Testis (tissue), 2 donors: ENCODE measurements at regions not wholly inside any gene's neighbourhood (a gene's known extent, or its start where the extent isn't known, plus 50 kb on each side); places are given as distances from the start of the nearest gene placed in this dataset.

Experiments
- POLR2A ChIP-seq: fragments of 450-650 bp; IDR thresholded peaks from one replicate; pipeline ENCODE4 v1.6.1; 2017; ENCODE audit warnings: antibody characterized with exemption, mild to moderate bottlenecking, moderate library complexity
- TF ChIP-seq, protein P1 (sequence below), 3 experiments: fragments of 450-650 bp in 2 of 3; fragments of 200-600 bp in 1 of 3; sonication (generic) in 1 of 3; IDR thresholded peaks; one replicate each; pipeline ENCODE4 v1.5.1; 2016 to 2019; ENCODE audit warnings: antibody characterized with exemption in 3 of 3, mild to moderate bottlenecking in 2 of 3, moderate library complexity in 1 of 3

DNA sequence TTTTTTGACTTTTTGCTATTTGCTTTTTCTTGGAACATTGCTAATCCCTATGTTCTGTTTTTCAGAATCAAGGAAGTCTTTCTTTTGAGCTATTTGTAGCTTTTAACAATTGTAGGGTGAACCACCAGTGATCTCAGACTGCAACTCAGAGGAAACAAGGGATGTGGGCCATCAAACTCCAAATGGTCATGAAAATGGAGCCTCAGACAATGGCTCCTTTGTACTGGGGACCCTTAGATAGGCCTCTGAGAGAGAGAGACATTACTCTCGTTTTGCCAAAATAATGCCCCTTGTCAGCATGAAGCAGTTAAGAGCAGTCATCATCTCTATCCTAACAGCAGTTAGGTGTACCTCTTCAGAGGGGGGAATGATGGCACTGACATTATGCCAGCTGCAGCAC is 56.4 kb upstream of the GJB6 start:
- no peak for TF ChIP-seq POLR2A
- TF ChIP-seq, protein P1, sequence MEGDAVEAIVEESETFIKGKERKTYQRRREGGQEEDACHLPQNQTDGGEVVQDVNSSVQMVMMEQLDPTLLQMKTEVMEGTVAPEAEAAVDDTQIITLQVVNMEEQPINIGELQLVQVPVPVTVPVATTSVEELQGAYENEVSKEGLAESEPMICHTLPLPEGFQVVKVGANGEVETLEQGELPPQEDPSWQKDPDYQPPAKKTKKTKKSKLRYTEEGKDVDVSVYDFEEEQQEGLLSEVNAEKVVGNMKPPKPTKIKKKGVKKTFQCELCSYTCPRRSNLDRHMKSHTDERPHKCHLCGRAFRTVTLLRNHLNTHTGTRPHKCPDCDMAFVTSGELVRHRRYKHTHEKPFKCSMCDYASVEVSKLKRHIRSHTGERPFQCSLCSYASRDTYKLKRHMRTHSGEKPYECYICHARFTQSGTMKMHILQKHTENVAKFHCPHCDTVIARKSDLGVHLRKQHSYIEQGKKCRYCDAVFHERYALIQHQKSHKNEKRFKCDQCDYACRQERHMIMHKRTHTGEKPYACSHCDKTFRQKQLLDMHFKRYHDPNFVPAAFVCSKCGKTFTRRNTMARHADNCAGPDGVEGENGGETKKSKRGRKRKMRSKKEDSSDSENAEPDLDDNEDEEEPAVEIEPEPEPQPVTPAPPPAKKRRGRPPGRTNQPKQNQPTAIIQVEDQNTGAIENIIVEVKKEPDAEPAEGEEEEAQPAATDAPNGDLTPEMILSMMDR (IDR thresholded peaks at IDR 0.05): no peak
